Suprapubic skin (tissue), 3 donors: ENCODE measurements at regions not wholly inside any gene's neighbourhood (a gene's known extent, or its start where the extent isn't known, plus 50 kb on each side); places are given as distances from the start of the nearest gene placed in this dataset.

Source experiments
- CTCF ChIP-seq, 2 donors: fragments of 200-600 bp in 1 of 2; fragments of 450-650 bp in 1 of 2; sonication (generic) in 1 of 2; IDR thresholded peaks; one replicate each; pipeline ENCODE4 v1.5.1; 2016 to 2019; ENCODE audit warnings: antibody characterized with exemption in 2 of 2, mild to moderate bottlenecking in 1 of 2, moderate library complexity in 1 of 2
- POLR2AphosphoS5 ChIP-seq, 3 donors: sonication (generic); formaldehyde crosslinking; IDR thresholded peaks; one replicate each; pipeline ENCODE4 v1.6.1; 2017; ENCODE audit warnings: antibody characterized with exemption in 3 of 3

- no peak for TF ChIP-seq CTCF (IDR thresholded peaks at IDR 0.05)
- no peak for TF ChIP-seq POLR2AphosphoS5 (IDR thresholded peaks at IDR 0.05)
Observed at GRCh38 chr7:25405736-25406135, 177.4 kb upstream of the NPVF start.
